Activated T-helper 1 cell treated with anti-CD3 and anti-CD28 coated beads, Interleukin-12 subunit alpha, Interleukin-12 subunit beta, Interleukin-2, Interleukin-4 antibody, amounts not matched to agents 30 ng/mL and 10 ng/mL and 1 ng/mL, durations not matched to agents 14 hours and 24 hours and 36 hours (primary cell): ENCODE measurements at regions not wholly inside any gene's neighbourhood (a gene's known extent, or its start where the extent isn't known, plus 50 kb on each side); places are given as distances from the start of the nearest gene placed in this dataset.

Experiments
- DNase-seq: peaks from one replicate; pipeline ENCODE4 v3.0.0; 2021; ENCODE audit warnings: low spot score
- H3K27ac Mint-ChIP-seq: one replicate; pipeline ENCODE4 v1.8.0; 2021; ENCODE audit warnings: mild to moderate bottlenecking, mixed read lengths
- H3K27me3 Mint-ChIP-seq: one replicate; pipeline ENCODE4 v1.8.0; 2022; ENCODE audit warnings: mild to moderate bottlenecking, moderate library complexity, mixed read lengths; ENCODE audit not compliant: insufficient read depth
- H3K36me3 Mint-ChIP-seq: one replicate; pipeline ENCODE4 v1.8.0; 2021; ENCODE audit warnings: low read depth, mixed read lengths
- H3K4me1 Mint-ChIP-seq: one replicate; pipeline ENCODE4 v1.8.0; 2021; ENCODE audit warnings: low read depth, mixed read lengths
- H3K4me3 Mint-ChIP-seq: one replicate; pipeline ENCODE4 v1.8.0; 2021; ENCODE audit warnings: mild to moderate bottlenecking, moderate library complexity, mixed read lengths
- H3K9me3 Mint-ChIP-seq: one replicate; pipeline ENCODE4 v1.8.0; 2021; ENCODE audit warnings: mixed read lengths
- intact Hi-C: fragments of 100-400 bp; cut with micrococcal nuclease; formaldehyde crosslinking; loops from one replicate; pipeline ENCODE4 v1.15.1; 2024

DNA sequence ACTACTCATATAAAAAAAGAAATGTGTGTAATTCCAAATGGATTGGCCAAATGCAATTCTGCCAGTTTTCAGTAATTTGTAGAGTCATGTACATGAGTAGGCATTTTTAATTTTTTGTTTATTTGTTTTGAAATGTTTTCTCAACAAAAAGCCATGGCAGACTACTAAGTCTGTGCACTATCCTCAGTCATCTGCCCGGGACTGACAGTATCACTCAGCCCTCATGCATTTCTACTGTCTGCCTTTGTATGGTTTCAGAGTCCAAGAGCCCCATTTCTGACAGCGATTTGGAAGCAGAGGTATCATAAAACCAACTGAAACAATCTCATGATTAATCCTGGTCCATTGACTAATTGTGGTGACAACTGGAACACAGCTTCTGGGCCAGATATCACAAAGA, 109.9 kb upstream of the NYAP2 start:
- no peak overlapping the region for H3K27ac Mint-ChIP-seq
- DNase-seq, result no peak
- H3K27me3 Mint-ChIP-seq, result peaks cover 6% of the 10 kb centered on the region
- no peaks in the 10 kb centered on the region for H3K36me3 Mint-ChIP-seq
- H3K9me3 Mint-ChIP-seq, result peaks cover 6% of the 10 kb centered on the region
- H3K4me3 Mint-ChIP-seq, result no peak overlapping the region
- intact Hi-C loops, result no loop called here
- no peaks in the 10 kb centered on the region for H3K4me1 Mint-ChIP-seq

DNA sequence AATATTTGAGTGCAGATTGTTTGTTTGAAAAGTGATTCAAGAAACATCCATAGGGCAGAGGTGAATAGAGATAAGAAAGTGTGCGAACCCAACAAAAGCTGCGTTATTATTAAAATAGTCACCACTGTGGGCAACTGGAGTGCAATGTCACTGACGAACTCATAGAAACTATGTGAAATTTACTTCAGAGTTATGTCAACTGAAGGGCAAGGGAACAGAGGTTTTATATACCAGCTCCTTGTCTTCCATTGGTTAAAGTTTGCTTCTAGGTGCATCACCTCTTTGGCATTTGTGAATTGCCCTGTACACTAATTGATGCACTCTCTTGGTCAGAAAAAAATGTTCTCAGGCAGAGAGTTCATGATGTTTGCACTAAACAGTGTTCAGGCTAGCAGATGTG, 110.5 kb upstream of the NYAP2 start:
- intact Hi-C loops, result no loop called here
- H3K4me3 Mint-ChIP-seq, result no peak overlapping the region
- H3K4me1 Mint-ChIP-seq, result no peaks in the 10 kb centered on the region

DNA sequence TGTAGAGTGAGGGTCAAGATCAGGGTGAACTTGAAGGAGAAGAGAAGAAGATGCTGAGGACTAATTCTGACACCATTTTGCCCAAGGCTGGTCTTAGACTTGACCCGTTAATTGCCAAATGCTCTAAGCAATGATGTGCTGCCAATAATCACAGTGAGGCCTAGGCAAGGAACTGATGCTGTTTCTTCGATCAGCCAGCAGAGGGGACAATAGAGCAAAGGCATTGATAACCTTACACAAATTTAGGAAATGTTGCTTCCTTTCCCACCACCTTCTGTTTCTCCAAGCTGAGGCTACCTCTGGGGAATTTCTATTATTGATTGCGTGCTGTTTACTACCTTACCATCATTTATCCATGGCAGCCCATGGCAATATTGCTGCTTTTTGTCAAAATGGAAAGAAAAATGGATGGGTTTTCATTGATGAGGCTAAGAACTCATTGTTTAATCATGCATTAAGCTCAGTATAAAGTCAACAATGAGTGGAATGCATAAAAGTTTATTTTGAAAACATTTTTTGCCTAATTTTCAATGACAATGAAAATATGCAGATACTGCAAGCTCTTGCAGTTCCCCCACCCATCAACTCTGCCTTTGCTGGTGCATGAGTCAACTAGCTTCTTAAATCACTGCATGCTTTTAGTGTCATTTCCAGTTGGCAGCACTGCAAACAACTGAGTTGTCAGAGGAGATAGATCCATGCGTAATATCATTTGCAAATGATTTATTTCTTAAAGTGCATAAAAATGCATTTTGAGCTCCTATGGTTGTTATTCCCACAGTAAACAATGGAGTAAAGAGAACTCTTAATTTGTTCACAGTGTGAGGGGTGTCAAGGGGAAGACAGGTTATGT, 116.4 kb upstream of the NYAP2 start:
- Mint-ChIP-seq H3K27me3 (peaks cover 7% of the 10 kb centered on the region), H3K4me1 (no peaks in the 10 kb centered on the region), H3K9me3 (no peaks in the 10 kb centered on the region), H3K4me3 (no peak overlapping the region), H3K36me3 (no peaks in the 10 kb centered on the region), H3K27ac (no peak overlapping the region)
- intact Hi-C loops, result loop anchor here (1.0 to 5.0 kb wide), 2 partner anchors 151 to 377 kb away; no protein-coding TSS in a partner anchor
- no peak for DNase-seq

More for the DNA sequence above, 110.5 kb upstream of the NYAP2 start:
- H3K36me3 Mint-ChIP-seq, result no peaks in the 10 kb centered on the region
- H3K27me3 Mint-ChIP-seq, result peaks cover 6% of the 10 kb centered on the region
- H3K9me3 Mint-ChIP-seq, result peaks cover 6% of the 10 kb centered on the region
- DNase-seq, result no peak
- no peak overlapping the region for H3K27ac Mint-ChIP-seq

- no peaks in the 10 kb centered on the region for H3K36me3 Mint-ChIP-seq
- H3K27me3 Mint-ChIP-seq, result peaks cover 3% of the 10 kb centered on the region
- intact Hi-C loops, result no loop called here
- H3K9me3 Mint-ChIP-seq, result peaks cover 10% of the 10 kb centered on the region
- no peak for DNase-seq
- no peaks in the 10 kb centered on the region for H3K4me1 Mint-ChIP-seq
- H3K4me3 Mint-ChIP-seq, result no peak overlapping the region
- H3K27ac Mint-ChIP-seq, result no peak overlapping the region
Measured at GRCh38 chr2:225276207-225276606, 123.3 kb upstream of the NYAP2 start.

DNA sequence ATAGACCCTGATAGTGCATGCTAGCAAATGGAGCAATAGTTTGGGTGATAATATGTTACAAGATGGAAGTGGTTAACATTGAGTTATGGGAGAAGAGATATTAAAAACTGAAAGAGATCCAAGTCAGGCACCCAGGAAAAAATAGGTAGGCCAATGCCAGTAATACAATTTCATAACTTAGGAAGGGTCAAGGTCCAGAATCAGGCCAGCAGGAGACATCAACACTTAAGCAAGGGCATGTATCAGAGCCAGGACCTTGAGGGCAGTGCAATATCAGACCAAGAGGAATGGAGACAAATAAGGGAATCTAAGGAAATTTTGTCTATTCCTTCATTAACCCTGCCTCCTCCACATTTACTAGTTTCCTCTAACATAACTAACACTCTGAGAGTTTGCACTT, 124.1 kb upstream of the NYAP2 start:
- Mint-ChIP-seq H3K4me1 (no peaks in the 10 kb centered on the region), H3K4me3 (no peak overlapping the region), H3K36me3 (no peaks in the 10 kb centered on the region), H3K27me3 (peaks cover 7% of the 10 kb centered on the region), H3K27ac (no peak overlapping the region), H3K9me3 (peaks cover 10% of the 10 kb centered on the region)
- intact Hi-C loops, result no loop called here
- DNase-seq, result no peak

- no peaks in the 10 kb centered on the region for H3K36me3 Mint-ChIP-seq
- no peaks in the 10 kb centered on the region for H3K4me1 Mint-ChIP-seq
- H3K4me3 Mint-ChIP-seq, result no peak overlapping the region
- intact Hi-C loops, result no loop called here
- H3K27ac Mint-ChIP-seq, result no peak overlapping the region
- H3K9me3 Mint-ChIP-seq, result peaks cover 10% of the 10 kb centered on the region
- peaks cover 7% of the 10 kb centered on the region for H3K27me3 Mint-ChIP-seq
- DNase-seq, result no peak
Measured at GRCh38 chr2:225274751-225275150, 124.8 kb upstream of the NYAP2 start.

DNA sequence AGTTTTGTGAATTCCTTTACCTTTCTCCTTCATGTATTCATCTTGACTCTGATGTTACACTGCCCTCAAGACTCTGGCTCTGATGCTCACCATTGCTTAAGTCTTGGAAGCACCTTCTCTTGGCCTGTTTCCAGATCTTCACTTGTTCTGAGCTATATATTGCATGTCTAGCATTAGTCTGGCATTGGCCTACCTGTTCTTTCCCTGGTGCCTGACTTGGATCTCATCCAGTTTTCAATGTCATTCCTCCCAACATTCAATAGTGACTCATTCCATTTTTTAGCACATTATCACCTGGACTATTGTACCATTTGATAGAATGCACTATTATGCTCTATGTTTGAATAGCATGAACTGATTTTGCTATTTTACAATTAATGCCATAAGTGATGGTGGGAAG, 127.3 kb upstream of the NYAP2 start:
- Mint-ChIP-seq H3K4me3 (no peak overlapping the region), H3K9me3 (peaks cover 4% of the 10 kb centered on the region), H3K4me1 (no peaks in the 10 kb centered on the region), H3K36me3 (no peaks in the 10 kb centered on the region), H3K27ac (no peak overlapping the region), H3K27me3 (peaks cover 7% of the 10 kb centered on the region)
- intact Hi-C loops, result no loop called here
- DNase-seq, result no peak

DNA sequence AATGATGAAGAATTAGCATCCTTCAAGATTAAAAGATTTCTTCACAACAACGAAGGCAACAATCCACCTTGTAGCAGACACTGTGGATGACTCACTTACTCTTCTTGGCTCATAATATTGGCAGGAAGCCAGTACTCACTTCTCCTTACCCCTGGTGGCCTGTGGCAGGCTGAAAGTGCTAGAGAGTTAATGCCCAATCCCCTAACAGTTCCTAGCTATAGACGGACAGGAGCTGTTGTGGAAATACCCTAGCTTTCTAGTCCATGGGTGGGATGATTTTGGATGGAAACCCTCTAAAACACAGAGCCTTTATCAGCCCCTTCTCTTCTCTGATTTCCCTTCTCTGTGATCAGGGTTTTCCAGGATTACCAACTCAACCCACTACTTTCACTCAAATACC, 128.6 kb upstream of the NYAP2 start:
- DNase-seq, result no peak
- Mint-ChIP-seq H3K9me3 (peaks cover 4% of the 10 kb centered on the region), H3K4me3 (no peak overlapping the region), H3K27me3 (peaks cover 7% of the 10 kb centered on the region), H3K36me3 (no peaks in the 10 kb centered on the region), H3K4me1 (no peaks in the 10 kb centered on the region), H3K27ac (no peak overlapping the region)
- intact Hi-C loops, result no loop called here

DNA sequence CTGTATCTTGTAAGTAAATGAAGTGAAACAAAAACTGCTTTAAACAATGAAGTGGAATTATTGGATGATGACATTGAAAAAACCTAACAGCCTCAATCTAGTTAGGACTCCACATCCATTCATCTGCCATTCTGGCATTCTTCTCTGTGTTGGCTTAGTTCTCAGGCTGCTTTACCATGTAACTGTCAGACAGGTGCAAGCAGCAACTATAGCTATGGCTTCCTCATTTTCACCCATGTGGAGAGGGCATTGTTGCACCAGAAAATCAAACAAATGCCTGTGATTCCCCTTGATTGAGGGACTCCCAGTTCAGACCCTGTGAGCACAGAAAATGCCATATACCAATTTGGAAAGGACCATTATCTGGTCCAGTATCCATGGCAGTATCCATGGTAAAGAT, 129.5 kb upstream of the NYAP2 start:
- no peaks in the 10 kb centered on the region for H3K4me1 Mint-ChIP-seq
- H3K27ac Mint-ChIP-seq, result no peak overlapping the region
- DNase-seq, result no peak
- peaks cover 7% of the 10 kb centered on the region for H3K27me3 Mint-ChIP-seq
- no peaks in the 10 kb centered on the region for H3K9me3 Mint-ChIP-seq
- H3K36me3 Mint-ChIP-seq, result no peaks in the 10 kb centered on the region
- no peak overlapping the region for H3K4me3 Mint-ChIP-seq
- intact Hi-C loops, result no loop called here

DNA sequence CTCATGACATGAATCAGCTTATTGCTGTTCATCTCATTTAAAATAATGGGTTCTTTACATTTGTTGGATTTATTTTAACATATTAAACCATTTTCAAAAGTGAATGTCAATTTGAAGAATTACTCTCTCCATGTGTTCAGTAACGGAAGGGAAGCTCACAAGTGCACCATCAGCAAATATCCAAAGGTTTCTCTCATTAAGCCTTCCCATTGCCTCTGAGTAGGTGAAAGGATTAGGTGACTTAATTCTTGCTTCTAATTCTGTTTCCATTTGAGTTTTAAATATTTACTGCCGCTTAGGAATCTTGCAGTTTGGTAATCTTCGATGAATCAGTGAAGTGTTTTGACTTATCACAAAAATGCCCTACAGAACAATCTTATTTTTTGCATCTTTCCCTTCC, 145.1 kb upstream of the NYAP2 start:
- intact Hi-C loops, result no loop called here
- Mint-ChIP-seq H3K4me3 (no peak overlapping the region), H3K27ac (no peak overlapping the region), H3K27me3 (peaks cover 5% of the 10 kb centered on the region), H3K36me3 (no peaks in the 10 kb centered on the region), H3K9me3 (no peaks in the 10 kb centered on the region), H3K4me1 (no peaks in the 10 kb centered on the region)
- no peak for DNase-seq

DNA sequence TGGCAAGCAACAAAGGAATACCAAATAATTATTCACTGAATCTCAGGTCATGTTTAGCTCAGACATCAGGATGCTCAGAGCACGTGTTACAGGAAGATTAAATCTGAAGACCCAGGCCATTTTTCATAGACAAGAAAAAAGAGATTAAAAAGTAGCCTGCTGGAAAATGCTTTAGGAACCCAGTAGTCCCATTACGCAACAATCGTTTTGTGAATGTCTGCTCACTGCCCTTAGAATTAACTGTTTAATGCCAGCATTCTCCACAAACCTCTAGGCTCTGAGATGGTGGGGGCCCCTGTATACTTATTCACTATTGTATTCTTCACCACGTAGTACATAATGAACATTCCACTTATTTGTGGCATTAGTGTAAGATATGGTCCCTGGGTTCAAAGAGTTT, 154.6 kb upstream of the NYAP2 start:
- Mint-ChIP-seq H3K4me3 (no peak overlapping the region), H3K9me3 (no peaks in the 10 kb centered on the region), H3K4me1 (no peaks in the 10 kb centered on the region), H3K27me3 (peaks cover 11% of the 10 kb centered on the region), H3K36me3 (no peaks in the 10 kb centered on the region), H3K27ac (no peak overlapping the region)
- DNase-seq, result no peak
- intact Hi-C loops, result no loop called here

DNA sequence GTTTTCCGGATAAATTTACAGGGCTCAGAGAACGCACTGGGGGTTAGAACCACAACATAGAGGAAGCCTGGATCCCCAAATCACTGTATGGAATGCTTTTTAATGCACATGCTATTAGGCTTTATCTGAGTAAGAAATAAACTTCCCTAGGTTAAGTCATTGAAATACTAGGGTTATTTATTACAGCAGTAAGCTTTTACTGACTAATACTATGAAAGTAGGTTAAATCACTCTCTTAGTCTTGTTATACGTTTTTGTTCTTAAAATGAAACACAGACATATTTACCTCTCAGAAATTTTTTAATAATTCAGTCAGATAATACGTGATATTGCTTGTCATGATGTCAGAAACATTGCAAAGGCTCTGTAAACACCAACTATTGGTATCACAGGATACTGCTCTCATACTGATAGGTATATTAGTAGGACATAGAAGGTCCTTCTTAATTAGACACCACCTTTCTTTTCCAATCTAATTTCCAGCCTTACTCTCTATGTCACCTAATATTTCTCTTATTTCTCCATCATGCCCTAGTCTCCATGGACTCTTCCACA, 162.7 kb upstream of the NYAP2 start:
- Mint-ChIP-seq H3K4me3 (no peak overlapping the region), H3K36me3 (no peaks in the 10 kb centered on the region)

GRCh38 chr2:225233234-225233633, 166.3 kb upstream of the NYAP2 start:
- no peak for DNase-seq
- Mint-ChIP-seq H3K9me3 (no peaks in the 10 kb centered on the region), H3K27me3 (no peaks in the 10 kb centered on the region), H3K4me1 (no peaks in the 10 kb centered on the region), H3K4me3 (no peak overlapping the region), H3K27ac (no peak overlapping the region), H3K36me3 (no peaks in the 10 kb centered on the region)
- intact Hi-C loops, result no loop called here

More for the DNA sequence above, 162.7 kb upstream of the NYAP2 start:
- H3K27me3 Mint-ChIP-seq, result peaks cover 3% of the 10 kb centered on the region
- no peak for DNase-seq
- H3K27ac Mint-ChIP-seq, result no peak overlapping the region
- H3K4me1 Mint-ChIP-seq, result no peaks in the 10 kb centered on the region
- H3K9me3 Mint-ChIP-seq, result no peaks in the 10 kb centered on the region
- intact Hi-C loops, result no loop called here
